Ascending aorta (tissue), 2 donors: ENCODE measurements at regions not wholly inside any gene's neighbourhood (a gene's known extent, or its start where the extent isn't known, plus 50 kb on each side); places are given as distances from the start of the nearest gene placed in this dataset.

Experiments used
- DNase-seq, 2 donors: peaks; one replicate each; pipeline ENCODE4 v3.0.0-alpha.2; 2019; ENCODE audit warnings: low spot score in 2 of 2
- H3K27ac ChIP-seq, 2 donors: fragments of 200-600 bp; sonication (generic); one replicate each; pipeline ENCODE4 v1.5.1; 2016 to 2017; ENCODE audit warnings: mild to moderate bottlenecking in 1 of 2
- H3K27me3 ChIP-seq: fragments of 200-600 bp; sonication (generic); one replicate; pipeline ENCODE4 v1.5.1; 2017
- H3K36me3 ChIP-seq, 2 donors: fragments of 200-600 bp; sonication (generic); one replicate each; pipeline ENCODE4 v1.5.1; 2016
- H3K4me1 ChIP-seq, 2 donors: fragments of 200-600 bp; sonication (generic); one replicate each; pipeline ENCODE4 v1.5.1; 2016 to 2017; ENCODE audit warnings: mild to moderate bottlenecking in 1 of 2
- H3K4me3 ChIP-seq, 2 donors: fragments of 200-600 bp; sonication (generic); one replicate each; pipeline ENCODE4 v1.5.1; 2016 to 2017; ENCODE audit warnings: mild to moderate bottlenecking in 1 of 2
- H3K9me3 ChIP-seq, 2 donors: fragments of 200-600 bp; sonication (generic); one replicate each; pipeline ENCODE4 v1.5.1; 2016
- intact Hi-C: fragments of 100-400 bp; cut with DNase I; formaldehyde crosslinking; loops from one replicate; pipeline ENCODE4 v1.15.1; 2023
- TF ChIP-seq, protein P1 (sequence below), 3 experiments: fragments of 200-600 bp in 2 of 3; fragments of 450-650 bp in 1 of 3; sonication (generic) in 2 of 3; IDR thresholded peaks; one replicate each; pipeline ENCODE4 v1.5.1; 2016 to 2019; ENCODE audit warnings: antibody characterized with exemption in 3 of 3, mild to moderate bottlenecking in 1 of 3, moderate library complexity in 1 of 3

DNA sequence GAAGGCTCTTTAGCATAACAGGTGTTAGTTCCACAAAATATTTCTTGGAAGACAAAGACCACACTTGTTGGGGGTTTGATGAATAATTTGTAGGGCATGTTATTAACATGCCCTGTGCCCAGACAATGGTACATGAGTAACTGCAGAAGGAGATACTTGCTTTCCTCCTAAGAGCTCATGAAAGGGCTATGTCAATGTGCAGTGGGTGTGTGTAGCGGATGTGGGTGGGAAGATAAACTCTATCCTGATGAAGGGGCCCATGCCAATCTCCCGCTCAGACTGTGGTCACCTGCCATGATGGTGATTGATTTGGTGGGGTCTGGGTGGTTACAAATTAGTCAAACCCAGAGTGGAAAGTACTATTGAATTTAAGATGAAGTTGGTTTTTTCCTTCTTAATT, 69.8 kb upstream of the DNAH14 start:
- DNase-seq, result no peak
- H3K27ac ChIP-seq, result no peak overlapping the region
- no peaks in the 10 kb centered on the region for H3K9me3 ChIP-seq
- H3K4me1 ChIP-seq, result no peaks in the 10 kb centered on the region
- intact Hi-C loops, result no loop called here
- H3K36me3 ChIP-seq, result no peaks in the 10 kb centered on the region
- H3K4me3 ChIP-seq, result no peak overlapping the region
- TF ChIP-seq, protein P1, sequence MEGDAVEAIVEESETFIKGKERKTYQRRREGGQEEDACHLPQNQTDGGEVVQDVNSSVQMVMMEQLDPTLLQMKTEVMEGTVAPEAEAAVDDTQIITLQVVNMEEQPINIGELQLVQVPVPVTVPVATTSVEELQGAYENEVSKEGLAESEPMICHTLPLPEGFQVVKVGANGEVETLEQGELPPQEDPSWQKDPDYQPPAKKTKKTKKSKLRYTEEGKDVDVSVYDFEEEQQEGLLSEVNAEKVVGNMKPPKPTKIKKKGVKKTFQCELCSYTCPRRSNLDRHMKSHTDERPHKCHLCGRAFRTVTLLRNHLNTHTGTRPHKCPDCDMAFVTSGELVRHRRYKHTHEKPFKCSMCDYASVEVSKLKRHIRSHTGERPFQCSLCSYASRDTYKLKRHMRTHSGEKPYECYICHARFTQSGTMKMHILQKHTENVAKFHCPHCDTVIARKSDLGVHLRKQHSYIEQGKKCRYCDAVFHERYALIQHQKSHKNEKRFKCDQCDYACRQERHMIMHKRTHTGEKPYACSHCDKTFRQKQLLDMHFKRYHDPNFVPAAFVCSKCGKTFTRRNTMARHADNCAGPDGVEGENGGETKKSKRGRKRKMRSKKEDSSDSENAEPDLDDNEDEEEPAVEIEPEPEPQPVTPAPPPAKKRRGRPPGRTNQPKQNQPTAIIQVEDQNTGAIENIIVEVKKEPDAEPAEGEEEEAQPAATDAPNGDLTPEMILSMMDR (IDR thresholded peaks at IDR 0.05), result no peak
- H3K27me3 ChIP-seq, result no peaks in the 10 kb centered on the region

DNA sequence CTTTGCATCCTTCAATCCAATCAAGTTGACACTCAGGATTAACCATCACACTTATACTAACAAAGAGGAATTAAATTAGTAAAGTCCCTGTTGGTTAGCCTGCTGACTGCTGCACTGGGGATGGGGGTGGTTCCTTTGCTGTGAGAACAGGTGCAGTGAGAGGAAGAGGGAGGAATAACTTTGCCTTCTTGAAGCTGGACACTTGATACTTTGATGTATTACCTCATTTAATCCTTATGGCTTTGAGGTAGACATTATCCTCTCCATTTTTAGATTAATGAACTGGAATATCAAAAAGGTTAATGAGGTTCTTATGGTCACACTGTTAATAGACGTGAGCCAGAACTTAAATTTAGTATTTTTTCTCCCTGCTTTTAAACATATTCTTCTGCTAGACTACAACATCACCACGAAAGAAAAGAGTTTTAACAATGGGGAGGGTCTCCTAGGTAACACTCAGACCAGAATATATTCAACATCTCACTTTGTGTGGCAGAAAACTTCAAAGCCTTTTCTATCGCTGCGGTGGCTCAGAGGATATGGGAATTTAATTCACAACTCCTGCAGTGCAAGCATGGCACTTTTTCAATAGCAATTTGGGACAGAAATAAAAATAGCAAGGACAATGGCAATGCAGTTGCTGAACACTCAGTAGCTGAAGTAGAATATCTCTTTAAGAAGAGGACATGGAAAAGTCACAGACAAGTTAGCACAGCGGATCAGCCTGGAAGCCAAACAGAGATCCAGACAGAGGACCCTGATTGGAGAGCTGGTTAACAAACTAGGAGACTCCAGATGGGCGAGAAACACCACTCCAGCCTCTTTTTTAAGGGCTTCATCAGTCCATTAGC, 68.8 kb upstream of the DNAH14 start:
- no peak overlapping the region for H3K27ac ChIP-seq
- no peak for DNase-seq
- TF ChIP-seq, protein P1 (IDR thresholded peaks at IDR 0.05), result no peak
- no peaks in the 10 kb centered on the region for H3K27me3 ChIP-seq
- intact Hi-C loops, result no loop called here
- H3K9me3 ChIP-seq, result no peaks in the 10 kb centered on the region
- no peak overlapping the region for H3K4me3 ChIP-seq
- no peaks in the 10 kb centered on the region for H3K36me3 ChIP-seq
- no peaks in the 10 kb centered on the region for H3K4me1 ChIP-seq

DNA sequence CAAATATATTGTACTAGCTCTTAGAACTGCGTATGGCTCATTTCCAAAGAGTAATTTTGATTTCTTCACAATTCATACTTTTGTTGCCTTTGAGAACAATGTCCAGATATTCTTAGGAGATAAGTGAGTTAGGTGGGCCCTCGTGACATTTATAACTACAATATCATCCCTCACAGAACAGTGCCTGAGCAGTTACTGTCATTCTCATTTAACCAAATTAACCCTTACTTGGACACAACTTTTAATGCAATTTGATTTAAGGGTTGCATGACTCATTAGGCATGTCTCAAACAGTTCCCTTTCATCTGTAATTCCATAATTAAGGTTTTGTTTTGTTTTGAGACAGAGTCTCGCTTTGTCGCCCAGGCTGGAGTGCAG, 68.1 kb upstream of the DNAH14 start:
- Histone ChIP-seq H3K27ac (no peak overlapping the region), H3K27me3 (no peaks in the 10 kb centered on the region), H3K4me3 (no peak overlapping the region), H3K4me1 (no peaks in the 10 kb centered on the region), H3K9me3 (no peaks in the 10 kb centered on the region), H3K36me3 (no peaks in the 10 kb centered on the region)
- TF ChIP-seq, protein P1 (IDR thresholded peaks at IDR 0.05), result no peak
- no peak for DNase-seq
- intact Hi-C loops, result no loop called here

DNA sequence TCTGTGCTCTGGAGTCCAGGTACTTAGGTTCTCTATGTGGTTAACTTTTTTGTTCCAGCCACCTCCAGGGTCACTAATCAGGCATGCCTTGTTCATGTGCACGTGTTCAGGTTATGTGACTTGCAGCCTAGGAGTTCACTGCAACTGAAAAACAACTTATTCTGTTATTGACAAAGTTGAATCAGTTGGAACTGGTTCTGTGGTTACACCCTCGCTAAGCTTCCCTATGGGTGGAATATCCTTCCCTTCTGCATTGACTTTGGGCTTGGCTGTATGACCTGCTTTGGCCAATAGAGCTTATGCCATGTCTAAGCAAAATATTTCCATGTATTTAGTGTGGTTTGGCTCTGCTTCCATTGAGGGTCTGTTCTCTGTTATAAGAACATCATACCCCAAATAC, 66.0 kb upstream of the DNAH14 start:
- H3K4me3 ChIP-seq, result no peak overlapping the region
- H3K9me3 ChIP-seq, result no peaks in the 10 kb centered on the region
- no peaks in the 10 kb centered on the region for H3K36me3 ChIP-seq
- TF ChIP-seq, protein P1 (IDR thresholded peaks at IDR 0.05), result no peak
- no peak for DNase-seq
- intact Hi-C loops, result no loop called here
- H3K4me1 ChIP-seq, result no peaks in the 10 kb centered on the region
- H3K27me3 ChIP-seq, result no peaks in the 10 kb centered on the region
- H3K27ac ChIP-seq, result no peak overlapping the region

DNA sequence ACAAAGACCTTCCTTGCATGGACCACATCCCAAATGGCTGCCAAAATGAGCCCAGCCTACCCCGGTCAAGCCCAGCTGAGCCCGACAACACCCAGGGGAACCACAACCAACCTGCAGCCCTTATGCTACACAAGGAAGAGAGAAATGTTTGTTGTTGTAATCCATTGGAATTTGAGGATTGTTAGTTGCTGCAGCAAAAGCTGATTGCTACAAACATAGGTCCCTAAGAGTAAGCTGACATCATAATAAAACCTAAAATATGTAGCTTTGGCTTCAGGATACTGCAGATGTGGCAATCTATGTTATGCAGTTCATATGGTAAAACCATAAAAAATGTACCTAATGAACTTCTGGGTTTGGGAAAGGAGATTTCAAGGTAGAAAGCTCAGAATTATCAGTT, 65.5 kb upstream of the DNAH14 start:
- intact Hi-C loops, result no loop called here

More for the DNA sequence above, 65.5 kb upstream of the DNAH14 start:
- Histone ChIP-seq H3K27ac (no peak overlapping the region), H3K4me3 (no peak overlapping the region), H3K4me1 (no peaks in the 10 kb centered on the region), H3K36me3 (no peaks in the 10 kb centered on the region), H3K27me3 (no peaks in the 10 kb centered on the region), H3K9me3 (no peaks in the 10 kb centered on the region)
- no peak for DNase-seq
- TF ChIP-seq, protein P1 (IDR thresholded peaks at IDR 0.05), result no peak
